Neuronal stem cell (in vitro differentiated cells): ENCODE measurements at regions not wholly inside any gene's neighbourhood (a gene's known extent, or its start where the extent isn't known, plus 50 kb on each side); places are given as distances from the start of the nearest gene placed in this dataset.

ENCODE experiments used
- DNase-seq: peaks from one replicate; pipeline ENCODE4 v3.0.0-alpha.2; 2013; ENCODE audit warnings: low spot score
- H2AFZ ChIP-seq: one replicate; pipeline ENCODE4 v1.6.1; 2013; ENCODE audit warnings: mild to moderate bottlenecking, low read length, inconsistent platforms
- H2AK5ac ChIP-seq: 2 replicates; pipeline ENCODE4 v1.6.1; 2013; ENCODE audit warnings: low read depth, mild to moderate bottlenecking, inconsistent platforms, low read length, moderate library complexity, mixed read lengths
- H2BK120ac ChIP-seq: 2 replicates; pipeline ENCODE4 v1.6.1; 2013; ENCODE audit warnings: low read depth, mild to moderate bottlenecking, inconsistent platforms, low read length, moderate library complexity, mixed read lengths
- H2BK12ac ChIP-seq: one replicate; pipeline ENCODE4 v1.6.1; 2013; ENCODE audit warnings: low read length, inconsistent platforms
- H2BK15ac ChIP-seq: 2 replicates; pipeline ENCODE4 v1.6.1; 2013; ENCODE audit warnings: mild to moderate bottlenecking, low read length, inconsistent platforms, mixed read lengths
- H2BK5ac ChIP-seq: one replicate; pipeline ENCODE4 v1.6.1; 2013; ENCODE audit warnings: inconsistent platforms, mild to moderate bottlenecking, low read length, moderate library complexity
- H3K14ac ChIP-seq: one replicate; pipeline ENCODE4 v1.6.1; 2013; ENCODE audit warnings: low read length, inconsistent platforms
- H3K18ac ChIP-seq: 2 replicates; pipeline ENCODE4 v1.6.1; 2013; ENCODE audit warnings: low read length, inconsistent platforms
- H3K23ac ChIP-seq: 2 replicates; pipeline ENCODE4 v1.6.1; 2013; ENCODE audit warnings: low read depth, mild to moderate bottlenecking, mixed read lengths, low read length, inconsistent platforms; ENCODE audit not compliant: poor library complexity
- H3K27ac ChIP-seq: replicated peaks from 3 replicates; pipeline ENCODE4 v1.5.1; 2013; ENCODE audit warnings: low read length, inconsistent platforms
- H3K27me3 ChIP-seq, 3 experiments: 2 replicates each; pipeline ENCODE4 v1.6.1; 2013; ENCODE audit warnings: low read length in 3 of 3, mild to moderate bottlenecking in 2 of 3, inconsistent platforms in 1 of 3, low read depth in 1 of 3, mixed read lengths in 1 of 3, moderate library complexity in 1 of 3; ENCODE audit not compliant: control insufficient read depth in 3 of 3, insufficient read depth in 3 of 3
- H3K36me3 ChIP-seq, 2 donors: replicated peaks in 1 of 2; 2 replicates each; pipeline ENCODE4 v1.6.1; 2013; ENCODE audit warnings: low read length in 2 of 2; ENCODE audit not compliant: control insufficient read depth in 2 of 2, insufficient read depth in 2 of 2
- H3K4ac ChIP-seq: 2 replicates; pipeline ENCODE4 v1.6.1; 2013; ENCODE audit warnings: inconsistent platforms, mild to moderate bottlenecking, low read length, moderate library complexity
- H3K4me1 ChIP-seq, 2 donors: 1 replicate in 1 of 2; 2 replicates in 1 of 2; pipeline ENCODE4 v1.6.1; 2013; ENCODE audit warnings: low read length in 2 of 2, low read depth in 1 of 2; ENCODE audit not compliant: control insufficient read depth in 2 of 2, insufficient read depth in 1 of 2
- H3K4me2 ChIP-seq: one replicate; pipeline ENCODE4 v1.6.1; 2013; ENCODE audit warnings: mild to moderate bottlenecking, low read length, inconsistent platforms; ENCODE audit not compliant: insufficient read depth, poor library complexity, severe bottlenecking
- H3K4me3 ChIP-seq, 2 donors: 2 replicates each; pipeline ENCODE4 v1.5.1; 2013; ENCODE audit warnings: low read length in 2 of 2, mild to moderate bottlenecking in 2 of 2, inconsistent platforms in 1 of 2, moderate library complexity in 1 of 2
- H3K79me1 ChIP-seq: one replicate; pipeline ENCODE4 v1.6.1; 2013; ENCODE audit warnings: low read depth, mild to moderate bottlenecking, inconsistent platforms, low read length, moderate library complexity
- H3K9ac ChIP-seq: one replicate; pipeline ENCODE4 v1.6.1; 2013; ENCODE audit warnings: mild to moderate bottlenecking, low read depth, low read length, inconsistent platforms; ENCODE audit not compliant: poor library complexity
- H3K9me3 ChIP-seq, 2 donors: replicated peaks in 1 of 2; 2 replicates each; pipeline versions ENCODE3 to v1.6.1; 2013; ENCODE audit warnings: low read length in 2 of 2, mild to moderate bottlenecking in 2 of 2, inconsistent platforms in 1 of 2, low read depth in 1 of 2, mixed read lengths in 1 of 2, moderate library complexity in 1 of 2; ENCODE audit not compliant: control insufficient read depth in 2 of 2, insufficient read depth in 1 of 2
- H4K8ac ChIP-seq: one replicate; pipeline ENCODE4 v1.6.1; 2013; ENCODE audit warnings: low read depth, mild to moderate bottlenecking, inconsistent platforms, low read length, moderate library complexity
- H4K91ac ChIP-seq: one replicate; pipeline ENCODE4 v1.6.1; 2013; ENCODE audit warnings: low read length, low read depth, mild to moderate bottlenecking, inconsistent platforms; ENCODE audit not compliant: poor library complexity
- WGBS, 2 donors: extraction: QIAGEN DNeasy Blood & Tissue Kit; methylation state at CpG; one replicate each; pipeline ENCODE4 v1.1.7; 2013; ENCODE audit warnings: missing lambda C conversion rate in 2 of 2, mixed read lengths in 1 of 2; ENCODE audit not compliant: insufficient read length in 2 of 2, insufficient replicate concordance in 1 of 2; ENCODE audit errors: extremely low coverage in 2 of 2; 5-methylcytosine and 5-hydroxymethylcytosine counted together

- no peak for DNase-seq
- Histone ChIP-seq H2BK12ac (no peak overlapping the region), H2AK5ac (no peak overlapping the region), H4K91ac (no peak overlapping the region), H3K27me3 (no peaks in the 10 kb centered on the region), H3K9ac (no peak overlapping the region), H3K4me2 (no peak overlapping the region), H3K4ac (no peak overlapping the region), H3K4me3 (no peak overlapping the region), H2BK120ac (no peak overlapping the region), H3K36me3 (no peaks in the 10 kb centered on the region), H3K79me1 (no peaks in the 10 kb centered on the region), H4K8ac (no peak overlapping the region), H2BK5ac (no peak overlapping the region), H3K27ac (no peak overlapping the region), H3K4me1 (peaks cover 0 to 2% of the 10 kb centered on the region in 2 donors), H3K18ac (no peak overlapping the region), H2AFZ (peak overlapping the region; percentile 4), H2BK15ac (no peak overlapping the region), H3K9me3 (no peaks in the 10 kb centered on the region), H3K23ac (no peak overlapping the region), H3K14ac (no peak overlapping the region)
- WGBS, 2 donors = no CpG with 5 or more reads among the region's 1 CpG
Observed at GRCh38 chr7:82701949-82702348, 258.4 kb upstream of the CACNA2D1 start.

GRCh38 chr7:82700741-82701140, 257.2 kb upstream of the CACNA2D1 start:
- H3K27ac ChIP-seq = no peak overlapping the region
- no CpG with 5 or more reads among the region's 2 CpGs for WGBS, 2 donors

DNA sequence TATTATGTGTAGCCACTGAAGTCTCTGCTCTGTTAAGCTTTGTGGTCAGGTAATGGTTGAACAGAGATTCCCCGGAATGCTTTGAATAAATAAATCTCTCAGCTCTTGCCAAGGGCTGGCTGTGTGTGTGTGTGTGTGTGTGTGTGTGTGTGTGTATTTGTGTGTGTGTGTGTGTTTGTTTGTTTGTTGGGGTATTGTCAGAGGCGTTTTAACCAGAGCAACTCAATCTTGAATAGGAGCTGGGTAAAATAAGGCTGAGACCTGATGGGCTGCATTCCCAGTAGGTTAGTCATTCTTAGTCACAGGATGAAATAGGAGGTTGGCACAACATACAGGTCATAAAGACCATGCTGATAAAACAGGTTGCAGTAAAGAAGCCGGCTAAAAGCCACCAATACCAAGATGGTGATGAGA, 256.2 kb upstream of the CACNA2D1 start:
- H3K27me3 ChIP-seq = no peaks in the 10 kb centered on the region
- no peak overlapping the region for H3K27ac ChIP-seq
- no peaks in the 10 kb centered on the region for H3K79me1 ChIP-seq
- H3K9me3 ChIP-seq = no peaks in the 10 kb centered on the region
- H3K14ac ChIP-seq = no peak overlapping the region
- H2BK15ac ChIP-seq = no peak overlapping the region
- WGBS, 2 donors = no CpG with 5 or more reads among the region's 3 CpGs
- H3K4me2 ChIP-seq = no peak overlapping the region
- no peak overlapping the region for H2BK5ac ChIP-seq
- no peak overlapping the region for H3K4ac ChIP-seq
- DNase-seq = no peak
- no peak overlapping the region for H2AK5ac ChIP-seq
- H2AFZ ChIP-seq = no peak overlapping the region
- no peak overlapping the region for H2BK120ac ChIP-seq
- no peak overlapping the region for H3K4me3 ChIP-seq
- H3K18ac ChIP-seq = no peak overlapping the region
- H3K36me3 ChIP-seq = no peaks in the 10 kb centered on the region
- no peak overlapping the region for H4K91ac ChIP-seq
- peaks cover 0 to 2% of the 10 kb centered on the region in 2 donors for H3K4me1 ChIP-seq
- no peak overlapping the region for H3K9ac ChIP-seq
- no peak overlapping the region for H4K8ac ChIP-seq
- H3K23ac ChIP-seq = no peak overlapping the region
- no peak overlapping the region for H2BK12ac ChIP-seq

More at GRCh38 chr7:82700741-82701140, 257.2 kb upstream of the CACNA2D1 start:
- H3K79me1 ChIP-seq = no peaks in the 10 kb centered on the region
- no peak overlapping the region for H2BK120ac ChIP-seq
- no peaks in the 10 kb centered on the region for H3K36me3 ChIP-seq
- no peaks in the 10 kb centered on the region for H3K9me3 ChIP-seq
- H3K4me1 ChIP-seq = peaks cover 0 to 2% of the 10 kb centered on the region in 2 donors
- H4K8ac ChIP-seq = no peak overlapping the region
- DNase-seq = no peak
- H3K4me2 ChIP-seq = no peak overlapping the region
- no peak overlapping the region for H3K9ac ChIP-seq
- no peak overlapping the region for H3K4ac ChIP-seq
- no peak overlapping the region for H4K91ac ChIP-seq
- H2AK5ac ChIP-seq = no peak overlapping the region
- no peak overlapping the region for H2BK15ac ChIP-seq
- H3K18ac ChIP-seq = no peak overlapping the region
- H3K23ac ChIP-seq = no peak overlapping the region
- H2BK5ac ChIP-seq = no peak overlapping the region
- no peak overlapping the region for H2BK12ac ChIP-seq
- no peak overlapping the region for H3K4me3 ChIP-seq
- H3K27me3 ChIP-seq = no peaks in the 10 kb centered on the region
- no peak overlapping the region for H3K14ac ChIP-seq
- peak overlapping the region; percentile 21 for H2AFZ ChIP-seq

GRCh38 chr7:82697897-82698296, 254.3 kb upstream of the CACNA2D1 start:
- H4K8ac ChIP-seq = no peak overlapping the region
- no peak overlapping the region for H3K27ac ChIP-seq
- H3K23ac ChIP-seq = no peak overlapping the region
- no peak overlapping the region for H2BK15ac ChIP-seq
- H3K27me3 ChIP-seq = no peaks in the 10 kb centered on the region
- H3K18ac ChIP-seq = no peak overlapping the region
- H3K14ac ChIP-seq = no peak overlapping the region
- no peak overlapping the region for H3K9ac ChIP-seq
- no peak overlapping the region for H3K4me2 ChIP-seq
- peaks cover 0 to 2% of the 10 kb centered on the region in 2 donors for H3K4me1 ChIP-seq
- H2BK5ac ChIP-seq = no peak overlapping the region
- no peak overlapping the region for H2BK120ac ChIP-seq
- H3K9me3 ChIP-seq = no peaks in the 10 kb centered on the region
- no peak overlapping the region for H3K4me3 ChIP-seq
- no peaks in the 10 kb centered on the region for H3K36me3 ChIP-seq
- no peaks in the 10 kb centered on the region for H3K79me1 ChIP-seq
- no peak for DNase-seq
- no peak overlapping the region for H2AFZ ChIP-seq
- H4K91ac ChIP-seq = no peak overlapping the region
- WGBS, 2 donors = no CpG with 5 or more reads among the region's 3 CpGs
- H2BK12ac ChIP-seq = no peak overlapping the region
- H2AK5ac ChIP-seq = no peak overlapping the region
- H3K4ac ChIP-seq = no peak overlapping the region
